Astrocyte of the spinal cord (primary cell): ENCODE measurements at regions not wholly inside any gene's neighbourhood (a gene's known extent, or its start where the extent isn't known, plus 50 kb on each side); places are given as distances from the start of the nearest gene placed in this dataset.

Experiments used
- DNase-seq: peaks from one replicate; pipeline ENCODE4 v3.0.0; 2011; ENCODE audit warnings: low read depth, low spot score
- H3K4me3 ChIP-seq: 2 replicates; pipeline ENCODE4 v1.5.1; 2011; ENCODE audit warnings: low read depth, mild to moderate bottlenecking, low read length, moderate library complexity
- CTCF ChIP-seq: IDR thresholded peaks from 2 replicates; pipeline ENCODE4 v1.5.1; 2012; ENCODE audit warnings: low read depth, mild to moderate bottlenecking, low read length, inconsistent platforms
- in situ Hi-C: cut with HindIII; loops from 2 replicates; pipeline ENCODE4 v1.10.0; 2017; ENCODE audit warnings: low sequenced_read_pairs

- in situ Hi-C loops, result no loop called here
- no peak for DNase-seq
- TF ChIP-seq CTCF, result no peak
These were observed 612.8 kb downstream of the C4orf33 start for GRCh38 chr4:129708784-129709183.

GRCh38 chr4:129738175-129738574 is 642.2 kb downstream of the C4orf33 start:
- no peak overlapping the region for H3K4me3 ChIP-seq
- DNase-seq, result no peak
- in situ Hi-C loops, result no loop called here

More at GRCh38 chr4:129708784-129709183, 612.8 kb downstream of the C4orf33 start:
- H3K4me3 ChIP-seq, result no peak overlapping the region

GRCh38 chr4:129747756-129748155 is 651.8 kb downstream of the C4orf33 start:
- no peak overlapping the region for H3K4me3 ChIP-seq
- DNase-seq, result no peak
- in situ Hi-C loops, result no loop called here
- no peak for TF ChIP-seq CTCF

More at GRCh38 chr4:129738175-129738574, 642.2 kb downstream of the C4orf33 start:
- no peak for TF ChIP-seq CTCF

GRCh38 chr4:129748991-129749390 is 653.0 kb downstream of the C4orf33 start:
- TF ChIP-seq CTCF, result no peak
- no peak overlapping the region for H3K4me3 ChIP-seq
- in situ Hi-C loops, result no loop called here
- DNase-seq, result peak; percentile 1

- DNase-seq, result no peak
- no peak overlapping the region for H3K4me3 ChIP-seq
- in situ Hi-C loops, result no loop called here
- no peak for TF ChIP-seq CTCF
These were observed 655.7 kb downstream of the C4orf33 start for GRCh38 chr4:129751646-129752045.

- no peak for DNase-seq
- TF ChIP-seq CTCF, result no peak
- in situ Hi-C loops, result no loop called here
- no peak overlapping the region for H3K4me3 ChIP-seq
These were observed 687.6 kb downstream of the C4orf33 start for GRCh38 chr4:129783596-129783995.

GRCh38 chr4:129788486-129788885 is 692.5 kb downstream of the C4orf33 start:
- no peak overlapping the region for H3K4me3 ChIP-seq
- no peak for TF ChIP-seq CTCF
- no peak for DNase-seq
- in situ Hi-C loops, result no loop called here
